SK-N-MC (cell line): ENCODE measurements at regions not wholly inside any gene's neighbourhood (a gene's known extent, or its start where the extent isn't known, plus 50 kb on each side); places are given as distances from the start of the nearest gene placed in this dataset.

Experiments used
- EZH2 ChIP-seq: fragments of 200-600 bp; sonication (generic); IDR thresholded peaks from one replicate; pipeline ENCODE4 v1.6.1; 2017; ENCODE audit warnings: antibody characterized with exemption
- POLR2AphosphoS5 ChIP-seq: IDR thresholded peaks from 2 replicates; pipeline ENCODE4 v1.6.1; 2012; ENCODE audit warnings: mild to moderate bottlenecking, low read depth, low read length, borderline replicate concordance

- TF ChIP-seq EZH2 (no peak), POLR2AphosphoS5 (no peak)
These were observed 149.2 kb upstream of the GYPC start for GRCh38 chr2:126506786-126507185.
